HG02870 (cell line): ENCODE measurements at regions not wholly inside any gene's neighbourhood (a gene's known extent, or its start where the extent isn't known, plus 50 kb on each side); places are given as distances from the start of the nearest gene placed in this dataset.

Source experiments
- ATAC-seq: cut with Tn5 transposase; IDR thresholded peaks from one replicate; pipeline ENCODE4 v1.9.1; 2021; ENCODE audit warnings: mild to moderate bottlenecking, moderate library complexity; ENCODE audit not compliant: unreplicated experiment

DNA sequence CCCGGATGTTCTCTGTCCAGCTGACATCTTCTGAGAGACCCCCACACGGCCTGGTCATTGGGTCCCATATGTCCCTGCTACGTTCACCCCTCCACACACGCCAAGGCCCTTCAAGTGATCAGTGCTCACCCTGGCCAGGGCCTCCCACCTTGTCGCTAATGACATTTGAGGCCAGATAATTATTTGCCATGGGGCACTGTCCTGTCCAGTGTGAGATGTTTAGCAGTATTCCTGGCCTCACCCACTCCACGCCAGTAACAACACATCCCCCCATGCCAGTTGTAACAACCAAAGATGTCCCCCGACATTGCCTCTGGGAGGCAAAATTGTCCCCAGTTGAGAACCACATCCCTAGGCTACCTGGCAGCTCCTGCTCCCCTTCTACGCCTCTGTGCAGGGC is 49.9 kb upstream of the NANOS1 start:
- no peak for ATAC-seq
